ENCODE measurements at regions not wholly inside any gene's neighbourhood (a gene's known extent, or its start where the extent isn't known, plus 50 kb on each side); places are given as distances from the start of the nearest gene placed in this dataset.

DNA sequence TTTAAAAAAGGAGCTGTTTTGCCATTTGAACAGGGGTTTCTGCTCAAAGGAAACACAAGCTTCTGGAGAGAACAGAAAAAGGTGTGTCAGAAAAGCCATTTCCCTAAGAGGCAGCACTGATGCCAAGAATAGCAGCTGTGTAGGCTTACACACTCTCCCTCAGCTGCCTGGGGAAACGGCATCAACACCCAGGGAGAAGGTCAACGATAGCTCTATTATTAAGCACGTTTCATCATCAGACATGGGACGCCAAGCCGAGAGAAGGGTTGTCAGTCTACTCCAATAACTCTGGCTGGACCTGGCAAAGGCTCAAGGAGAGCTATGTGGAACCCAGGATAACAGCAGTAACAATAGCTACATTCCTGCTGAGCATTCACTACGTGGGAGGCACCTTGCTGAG, 314.2 kb downstream of the CDK5RAP2 start:
- TF ChIP-seq, protein P1, sequence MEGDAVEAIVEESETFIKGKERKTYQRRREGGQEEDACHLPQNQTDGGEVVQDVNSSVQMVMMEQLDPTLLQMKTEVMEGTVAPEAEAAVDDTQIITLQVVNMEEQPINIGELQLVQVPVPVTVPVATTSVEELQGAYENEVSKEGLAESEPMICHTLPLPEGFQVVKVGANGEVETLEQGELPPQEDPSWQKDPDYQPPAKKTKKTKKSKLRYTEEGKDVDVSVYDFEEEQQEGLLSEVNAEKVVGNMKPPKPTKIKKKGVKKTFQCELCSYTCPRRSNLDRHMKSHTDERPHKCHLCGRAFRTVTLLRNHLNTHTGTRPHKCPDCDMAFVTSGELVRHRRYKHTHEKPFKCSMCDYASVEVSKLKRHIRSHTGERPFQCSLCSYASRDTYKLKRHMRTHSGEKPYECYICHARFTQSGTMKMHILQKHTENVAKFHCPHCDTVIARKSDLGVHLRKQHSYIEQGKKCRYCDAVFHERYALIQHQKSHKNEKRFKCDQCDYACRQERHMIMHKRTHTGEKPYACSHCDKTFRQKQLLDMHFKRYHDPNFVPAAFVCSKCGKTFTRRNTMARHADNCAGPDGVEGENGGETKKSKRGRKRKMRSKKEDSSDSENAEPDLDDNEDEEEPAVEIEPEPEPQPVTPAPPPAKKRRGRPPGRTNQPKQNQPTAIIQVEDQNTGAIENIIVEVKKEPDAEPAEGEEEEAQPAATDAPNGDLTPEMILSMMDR (IDR thresholded peaks at IDR 0.05; ENCODE audit: low read depth, low read length, missing input control), result no peak
- TF ChIP-seq SP1 (IDR thresholded peaks at IDR 0.05) (no peak), YY1 (IDR thresholded peaks at IDR 0.05) (no peak), GABPA (IDR thresholded peaks at IDR 0.05 in 1 of 2, conservative IDR thresholded peaks at IDR 0.05 in 1 of 2) (no peak), RAD21 (IDR thresholded peaks at IDR 0.05) (no peak)
- TF ChIP-seq, protein P2, sequence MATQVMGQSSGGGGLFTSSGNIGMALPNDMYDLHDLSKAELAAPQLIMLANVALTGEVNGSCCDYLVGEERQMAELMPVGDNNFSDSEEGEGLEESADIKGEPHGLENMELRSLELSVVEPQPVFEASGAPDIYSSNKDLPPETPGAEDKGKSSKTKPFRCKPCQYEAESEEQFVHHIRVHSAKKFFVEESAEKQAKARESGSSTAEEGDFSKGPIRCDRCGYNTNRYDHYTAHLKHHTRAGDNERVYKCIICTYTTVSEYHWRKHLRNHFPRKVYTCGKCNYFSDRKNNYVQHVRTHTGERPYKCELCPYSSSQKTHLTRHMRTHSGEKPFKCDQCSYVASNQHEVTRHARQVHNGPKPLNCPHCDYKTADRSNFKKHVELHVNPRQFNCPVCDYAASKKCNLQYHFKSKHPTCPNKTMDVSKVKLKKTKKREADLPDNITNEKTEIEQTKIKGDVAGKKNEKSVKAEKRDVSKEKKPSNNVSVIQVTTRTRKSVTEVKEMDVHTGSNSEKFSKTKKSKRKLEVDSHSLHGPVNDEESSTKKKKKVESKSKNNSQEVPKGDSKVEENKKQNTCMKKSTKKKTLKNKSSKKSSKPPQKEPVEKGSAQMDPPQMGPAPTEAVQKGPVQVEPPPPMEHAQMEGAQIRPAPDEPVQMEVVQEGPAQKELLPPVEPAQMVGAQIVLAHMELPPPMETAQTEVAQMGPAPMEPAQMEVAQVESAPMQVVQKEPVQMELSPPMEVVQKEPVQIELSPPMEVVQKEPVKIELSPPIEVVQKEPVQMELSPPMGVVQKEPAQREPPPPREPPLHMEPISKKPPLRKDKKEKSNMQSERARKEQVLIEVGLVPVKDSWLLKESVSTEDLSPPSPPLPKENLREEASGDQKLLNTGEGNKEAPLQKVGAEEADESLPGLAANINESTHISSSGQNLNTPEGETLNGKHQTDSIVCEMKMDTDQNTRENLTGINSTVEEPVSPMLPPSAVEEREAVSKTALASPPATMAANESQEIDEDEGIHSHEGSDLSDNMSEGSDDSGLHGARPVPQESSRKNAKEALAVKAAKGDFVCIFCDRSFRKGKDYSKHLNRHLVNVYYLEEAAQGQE (IDR thresholded peaks at IDR 0.05), result no peak
- TF ChIP-seq, protein P3, sequence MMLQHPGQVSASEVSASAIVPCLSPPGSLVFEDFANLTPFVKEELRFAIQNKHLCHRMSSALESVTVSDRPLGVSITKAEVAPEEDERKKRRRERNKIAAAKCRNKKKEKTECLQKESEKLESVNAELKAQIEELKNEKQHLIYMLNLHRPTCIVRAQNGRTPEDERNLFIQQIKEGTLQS (IDR thresholded peaks at IDR 0.05), result no peak

All from liver (tissue), 3 donors.